ENCODE measurements at regions not wholly inside any gene's neighbourhood (a gene's known extent, or its start where the extent isn't known, plus 50 kb on each side); places are given as distances from the start of the nearest gene placed in this dataset.

DNA sequence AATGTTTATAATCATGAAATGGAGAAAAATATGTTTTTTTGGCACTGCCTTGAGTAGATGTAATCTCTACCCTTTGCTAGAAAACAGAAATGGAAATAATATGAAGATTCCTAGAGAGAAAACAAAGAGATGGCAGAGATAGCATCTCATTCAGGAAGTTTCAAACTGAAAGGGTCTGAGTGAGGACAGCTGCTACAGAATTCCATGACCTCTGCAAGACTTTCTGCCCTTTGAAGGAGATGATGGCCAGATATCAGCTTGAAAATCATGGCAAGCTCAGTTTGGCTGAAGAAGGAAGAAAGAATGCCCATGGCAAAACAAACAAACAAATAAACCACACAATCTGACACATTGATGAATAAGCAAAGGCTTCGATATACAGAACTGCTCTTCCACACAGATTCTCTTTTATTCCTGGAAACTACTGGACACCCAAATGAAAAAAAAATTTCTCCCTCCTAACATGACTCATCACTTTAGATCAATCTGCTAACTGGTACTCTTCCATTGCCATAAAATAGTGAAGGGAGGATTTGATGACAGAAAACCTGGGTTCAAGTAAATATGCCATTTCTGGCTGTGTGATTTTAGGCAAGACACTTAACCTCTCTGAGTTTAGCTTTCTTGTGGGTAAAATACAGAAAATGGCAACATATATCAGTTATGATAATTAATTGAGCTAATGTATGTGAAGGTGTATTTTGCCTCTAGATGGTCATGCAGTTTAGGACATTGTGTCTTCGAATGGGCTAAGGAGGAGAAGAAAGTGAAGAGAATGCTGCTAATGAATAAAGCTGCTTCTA is 105.9 kb upstream of the SPACA1 start:
- TF ChIP-seq POLR2AphosphoS5 (IDR thresholded peaks at IDR 0.05; ENCODE audit: insufficient read depth, low read depth, low read length), result no peak
- no peak for TF ChIP-seq POLR2A (IDR thresholded peaks at IDR 0.05; ENCODE audit: low read depth, low read length)
